Activated CD4-positive, CD25-positive, alpha-beta regulatory T cell treated with anti-CD3 and anti-CD28 coated beads, Interleukin-2, amount 50 U/mL, for 72 hours (primary cell): ENCODE measurements at regions not wholly inside any gene's neighbourhood (a gene's known extent, or its start where the extent isn't known, plus 50 kb on each side); places are given as distances from the start of the nearest gene placed in this dataset.

Experiments
- DNase-seq: peaks from one replicate; pipeline ENCODE4 v3.0.0; 2021

GRCh38 chr12:88801227-88802095 lies 221.2 kb upstream of the KITLG start:
- no peak for DNase-seq

- no peak for DNase-seq
Observed at GRCh38 chr12:88793096-88793495, 212.8 kb upstream of the KITLG start.

GRCh38 chr12:88790231-88790630 lies 210.0 kb upstream of the KITLG start:
- no peak for DNase-seq

- DNase-seq, result no peak
Observed at GRCh38 chr12:88784166-88784565, 203.9 kb upstream of the KITLG start.

GRCh38 chr12:88782351-88782750 lies 202.1 kb upstream of the KITLG start:
- DNase-seq, result no peak

GRCh38 chr12:88781909-88782308 lies 201.6 kb upstream of the KITLG start:
- no peak for DNase-seq

- no peak for DNase-seq
Observed at GRCh38 chr12:88778064-88778463, 197.8 kb upstream of the KITLG start.

- DNase-seq, result no peak
Observed at GRCh38 chr12:88775742-88776151, 195.5 kb upstream of the KITLG start.

- no peak for DNase-seq
Observed at GRCh38 chr12:88767699-88768098, 187.4 kb upstream of the KITLG start.

- no peak for DNase-seq
Observed at GRCh38 chr12:88764781-88765480, 184.7 kb upstream of the KITLG start.

GRCh38 chr12:88763536-88764100 lies 183.3 kb upstream of the KITLG start:
- no peak for DNase-seq

GRCh38 chr12:88758176-88758575 lies 177.9 kb upstream of the KITLG start:
- DNase-seq, result no peak

GRCh38 chr12:88756917-88757316 lies 176.6 kb upstream of the KITLG start:
- DNase-seq, result no peak

GRCh38 chr12:88756153-88756552 lies 175.9 kb upstream of the KITLG start:
- no peak for DNase-seq

GRCh38 chr12:88753707-88754106 lies 173.4 kb upstream of the KITLG start:
- no peak for DNase-seq

- DNase-seq, result no peak
Observed at GRCh38 chr12:88753066-88753465, 172.8 kb upstream of the KITLG start.

- no peak for DNase-seq
Observed at GRCh38 chr12:88752183-88752582, 171.9 kb upstream of the KITLG start.

- DNase-seq, result no peak
Observed at GRCh38 chr12:88750867-88751543, 170.7 kb upstream of the KITLG start.

GRCh38 chr12:88746386-88746785 lies 166.1 kb upstream of the KITLG start:
- DNase-seq, result no peak

- no peak for DNase-seq
Observed at GRCh38 chr12:88743946-88744685, 163.8 kb upstream of the KITLG start.

- no peak for DNase-seq
Observed at GRCh38 chr12:88737838-88738472, 157.7 kb upstream of the KITLG start.

- no peak for DNase-seq
Observed at GRCh38 chr12:88736031-88736430, 155.8 kb upstream of the KITLG start.
